ENCODE measurements at regions not wholly inside any gene's neighbourhood (a gene's known extent, or its start where the extent isn't known, plus 50 kb on each side); places are given as distances from the start of the nearest gene placed in this dataset.
"Not testable (repeated sequence)": the region's sequence is repeated elsewhere in the genome, so short reads cannot be mapped to it uniquely, and the experiment has no call there.

DNA sequence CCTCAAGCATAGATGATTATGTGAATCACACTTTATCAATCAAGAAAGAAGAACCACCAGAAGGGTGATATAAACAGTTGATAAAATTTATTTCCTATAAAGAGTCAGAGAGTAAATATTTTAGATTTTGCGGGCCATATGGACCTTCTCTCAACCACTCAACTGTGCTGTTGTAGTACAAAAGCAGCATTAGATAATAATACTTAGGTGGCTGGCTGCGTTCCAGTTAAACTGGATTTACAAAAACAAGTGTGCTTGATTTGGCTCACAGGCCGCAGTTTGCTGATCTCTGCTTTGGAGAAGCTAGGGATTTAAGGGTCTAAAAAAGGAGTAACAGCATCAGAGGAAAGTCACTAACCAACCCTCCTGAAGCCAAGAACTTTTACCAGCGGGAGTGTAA lies 1406.0 kb downstream of the KCNT2 start:
- DNase-seq = peak; percentile 88

DNA sequence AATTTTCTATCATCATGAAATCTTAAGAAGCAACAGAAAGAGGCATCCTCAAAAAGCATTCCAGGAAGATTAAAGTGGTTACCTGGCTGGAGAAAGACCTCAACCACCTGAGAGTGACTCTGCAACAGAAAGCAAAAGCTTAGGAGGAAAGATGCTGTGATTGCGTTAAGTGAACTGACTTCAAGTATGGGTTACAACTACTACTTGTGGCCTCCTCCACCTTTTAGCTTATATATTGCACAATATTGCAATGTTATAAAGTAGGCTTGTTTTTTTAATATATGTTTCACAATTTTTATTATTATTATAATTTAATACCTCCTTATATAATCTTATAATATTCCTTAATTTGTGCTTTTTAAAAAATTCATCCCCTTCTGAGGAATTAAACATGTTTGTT lies 1407.5 kb downstream of the KCNT2 start:
- no peak for DNase-seq

DNA sequence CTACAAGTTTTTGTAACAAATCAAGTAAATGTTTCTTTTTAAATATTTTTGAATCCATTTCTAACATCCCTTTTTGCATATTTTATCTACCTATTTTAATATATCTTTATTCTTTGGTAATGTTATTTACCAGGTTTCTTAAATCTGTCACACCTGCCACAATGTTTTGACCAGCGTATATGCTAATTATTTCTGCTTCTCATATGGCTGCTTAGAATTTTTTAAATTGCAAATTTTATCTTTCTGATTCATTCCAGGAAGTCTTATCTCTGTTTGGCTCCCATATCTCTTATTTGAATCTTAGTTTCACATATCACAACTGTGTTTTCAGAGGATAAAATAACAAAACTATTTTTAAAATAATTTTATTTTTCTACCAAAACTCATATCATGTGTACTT lies 1411.1 kb downstream of the KCNT2 start:
- DNase-seq = no peak

GRCh38 chr1:195195423-195196057 lies 1412.7 kb downstream of the KCNT2 start:
- DNase-seq = no peak

DNA sequence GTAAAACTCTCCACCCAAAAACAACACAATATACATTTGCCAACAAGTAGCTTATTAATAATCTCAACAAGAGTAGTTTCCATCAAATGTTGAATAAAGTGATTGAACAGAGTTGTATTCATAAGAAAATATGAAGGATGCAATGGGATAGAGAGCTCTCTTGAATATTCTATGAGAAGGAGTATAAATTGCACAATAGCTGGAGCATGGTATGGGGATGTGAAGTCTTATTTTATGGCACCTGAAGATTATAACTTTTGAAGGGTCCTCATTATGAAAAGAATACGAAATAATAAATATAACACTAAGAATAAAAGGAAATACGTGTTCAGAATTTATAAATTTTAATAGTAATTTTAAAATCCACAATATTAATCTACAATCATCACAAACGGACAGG lies 1415.1 kb downstream of the KCNT2 start:
- no peak for DNase-seq

GRCh38 chr1:195188821-195189220 lies 1419.4 kb downstream of the KCNT2 start:
- DNase-seq = no peak

DNA sequence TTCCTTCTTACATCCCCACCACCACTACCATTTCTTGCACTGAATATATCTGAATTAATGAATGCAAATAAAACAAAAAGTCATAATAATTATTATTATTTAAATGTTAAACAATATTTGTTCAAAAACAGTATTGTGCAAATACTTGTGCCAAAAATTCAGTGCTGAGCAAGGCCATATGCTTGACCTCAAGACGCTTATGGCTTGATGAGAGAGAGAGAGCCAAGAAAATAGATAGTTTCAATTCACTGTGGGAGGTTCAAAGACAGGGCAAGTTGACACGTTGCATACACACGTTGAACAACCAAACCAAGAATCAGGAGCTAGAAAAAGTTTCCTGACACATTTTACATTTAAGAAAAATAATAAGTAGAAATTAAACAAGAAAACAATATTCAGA lies 1421.7 kb downstream of the KCNT2 start:
- DNase-seq = no peak

- DNase-seq = no peak
These were observed 1422.5 kb downstream of the KCNT2 start for GRCh38 chr1:195185736-195186135.

GRCh38 chr1:195185321-195185720 lies 1422.9 kb downstream of the KCNT2 start:
- no peak for DNase-seq

- DNase-seq = no peak
These were observed 1434.5 kb downstream of the KCNT2 start for GRCh38 chr1:195173753-195174152.

- DNase-seq = not testable (repeated sequence)
These were observed 1448.4 kb downstream of the KCNT2 start for GRCh38 chr1:195159795-195160194.

DNA sequence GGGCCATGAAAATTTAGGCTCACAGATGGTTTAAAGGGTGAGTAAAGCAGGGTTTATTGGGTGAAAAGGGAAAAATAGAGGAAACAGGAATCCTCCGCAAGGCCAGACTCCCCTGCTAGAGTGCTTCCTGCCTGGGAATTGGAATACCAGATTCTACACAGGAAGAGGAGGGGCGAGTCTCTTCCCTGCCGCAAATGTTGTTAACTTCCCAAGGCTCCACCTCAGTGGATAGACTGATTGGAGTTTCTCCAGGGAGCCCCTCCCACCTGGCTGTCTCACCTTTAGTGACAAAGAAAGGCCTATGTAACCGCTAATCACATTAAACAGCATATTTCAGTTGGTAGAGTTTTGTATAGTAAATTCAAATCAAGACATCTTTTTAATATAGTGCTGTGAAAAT lies 1450.1 kb downstream of the KCNT2 start:
- no peak for DNase-seq

GRCh38 chr1:195153107-195153506 lies 1455.1 kb downstream of the KCNT2 start:
- no peak for DNase-seq

GRCh38 chr1:195150768-195151167 lies 1457.5 kb downstream of the KCNT2 start:
- no peak for DNase-seq

- DNase-seq = no peak
These were observed 1466.9 kb downstream of the KCNT2 start for GRCh38 chr1:195141294-195141693.

DNA sequence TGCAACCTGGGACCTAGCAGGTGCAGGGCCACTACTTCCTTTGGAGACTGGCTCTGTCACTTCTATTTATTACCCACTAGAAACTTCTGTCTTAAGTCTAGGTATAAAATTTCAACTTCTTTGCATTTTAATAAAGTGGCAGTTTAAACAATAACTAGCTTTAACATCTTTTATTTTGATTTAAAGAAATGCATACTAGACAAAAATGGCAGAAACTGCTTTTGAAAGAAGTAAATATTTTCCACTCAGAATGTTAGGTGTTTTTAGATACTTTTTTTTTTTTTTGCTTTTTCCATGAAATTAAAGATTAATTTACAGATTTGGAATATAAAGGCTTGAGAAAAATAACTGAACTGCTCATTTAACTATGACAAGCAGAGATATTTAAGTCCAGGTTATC lies 1477.6 kb downstream of the KCNT2 start:
- no peak for DNase-seq

DNA sequence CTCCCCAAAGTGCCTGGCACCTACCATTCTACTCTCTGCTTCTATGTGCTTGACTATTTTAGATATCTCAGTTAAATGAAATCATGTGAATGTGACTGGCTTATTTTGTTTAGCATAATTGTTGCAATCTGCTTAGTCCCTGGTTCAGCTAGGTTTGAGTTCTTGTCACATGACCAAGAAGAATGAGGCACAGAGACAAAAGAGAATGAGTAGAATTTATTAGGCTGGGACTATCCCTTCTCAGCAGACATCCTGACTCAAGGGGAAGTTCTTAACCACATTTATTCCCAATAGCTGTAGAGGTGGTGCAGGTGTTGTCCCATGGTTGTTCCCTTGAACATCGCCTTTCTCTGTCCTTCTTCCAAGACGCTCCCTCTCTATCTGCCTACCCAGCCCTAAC lies 1485.7 kb downstream of the KCNT2 start:
- no peak for DNase-seq

- no peak for DNase-seq
These were observed 1494.8 kb downstream of the KCNT2 start for GRCh38 chr1:195113471-195113870.

- DNase-seq = no peak
These were observed 1502.5 kb downstream of the KCNT2 start for GRCh38 chr1:195105773-195106172.

- no peak for DNase-seq
These were observed 1503.0 kb downstream of the KCNT2 start for GRCh38 chr1:195105281-195105680.

DNA sequence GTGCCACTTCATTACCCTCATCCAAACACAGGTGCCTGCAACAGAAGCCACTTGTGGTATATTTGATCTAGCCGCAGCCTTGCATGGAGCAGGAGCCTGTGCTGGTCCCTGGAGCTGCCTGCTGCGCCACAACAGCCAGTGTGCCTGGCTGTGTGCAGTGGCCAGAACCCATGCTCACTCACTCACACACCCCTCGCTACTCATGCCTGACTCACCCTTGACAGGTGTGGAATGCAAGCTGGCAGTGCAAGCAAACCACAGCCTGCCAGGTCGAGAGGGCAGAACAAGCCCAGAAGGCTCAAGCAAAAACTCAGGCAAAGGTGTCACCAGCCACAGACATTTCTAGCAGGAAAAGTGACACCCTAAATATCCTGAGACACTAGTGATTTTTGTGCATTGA lies 1510.9 kb downstream of the KCNT2 start:
- DNase-seq = no peak

GRCh38 chr1:195096051-195096521 lies 1512.2 kb downstream of the KCNT2 start:
- DNase-seq = no peak

DNA sequence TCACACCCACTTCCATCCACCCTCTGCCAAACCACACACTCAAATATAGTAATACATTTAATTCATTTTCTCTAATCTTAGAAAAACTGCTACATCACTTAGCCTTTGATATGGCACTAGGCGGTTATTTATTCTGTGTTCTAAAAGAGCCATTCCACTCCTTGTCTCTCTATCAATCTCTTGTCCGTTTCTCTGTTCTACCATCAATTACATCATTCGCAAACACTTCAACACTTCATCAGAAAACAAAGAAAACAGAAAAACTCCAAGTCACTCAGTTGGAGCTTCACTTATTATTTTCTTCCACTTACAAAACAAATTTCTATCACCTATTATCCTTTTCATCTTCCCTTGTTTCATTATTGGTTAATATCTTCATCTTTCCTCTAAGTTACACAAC lies 1523.0 kb downstream of the KCNT2 start:
- peak; percentile 2 for DNase-seq

GRCh38 chr1:195082183-195082582 lies 1526.1 kb downstream of the KCNT2 start:
- no peak for DNase-seq
